Raji (cell line): ENCODE measurements at regions not wholly inside any gene's neighbourhood (a gene's known extent, or its start where the extent isn't known, plus 50 kb on each side); places are given as distances from the start of the nearest gene placed in this dataset.

Experiments
- POLR2A ChIP-seq: IDR thresholded peaks from 2 replicates; pipeline ENCODE4 v1.6.1; 2011; ENCODE audit warnings: low read depth, low read length, control low read depth; ENCODE audit not compliant: insufficient read depth

- TF ChIP-seq POLR2A = no peak
Observed at GRCh38 chr5:54717870-54718269, 200.3 kb downstream of the SNX18 start.

- TF ChIP-seq POLR2A = no peak
Observed at GRCh38 chr5:54717459-54717858, 199.9 kb downstream of the SNX18 start.

GRCh38 chr5:54713923-54714581 lies 196.5 kb downstream of the SNX18 start:
- no peak for TF ChIP-seq POLR2A

- TF ChIP-seq POLR2A = no peak
Observed at GRCh38 chr5:54709096-54709495, 191.5 kb downstream of the SNX18 start.

GRCh38 chr5:54707841-54708240 lies 190.3 kb downstream of the SNX18 start:
- no peak for TF ChIP-seq POLR2A

- no peak for TF ChIP-seq POLR2A
Observed at GRCh38 chr5:54705994-54706653, 188.6 kb downstream of the SNX18 start.

GRCh38 chr5:54704825-54705224 lies 187.3 kb downstream of the SNX18 start:
- no peak for TF ChIP-seq POLR2A

GRCh38 chr5:54704333-54704732 lies 186.8 kb downstream of the SNX18 start:
- TF ChIP-seq POLR2A = no peak

- TF ChIP-seq POLR2A = no peak
Observed at GRCh38 chr5:54703565-54704255, 186.2 kb downstream of the SNX18 start.

GRCh38 chr5:54703133-54703532 lies 185.6 kb downstream of the SNX18 start:
- TF ChIP-seq POLR2A = no peak

- no peak for TF ChIP-seq POLR2A
Observed at GRCh38 chr5:54702470-54702869, 184.9 kb downstream of the SNX18 start.

GRCh38 chr5:54700986-54701578 lies 183.5 kb downstream of the SNX18 start:
- no peak for TF ChIP-seq POLR2A

- TF ChIP-seq POLR2A = no peak
Observed at GRCh38 chr5:54696931-54697330, 179.4 kb downstream of the SNX18 start.

GRCh38 chr5:54696346-54696745 lies 178.8 kb downstream of the SNX18 start:
- TF ChIP-seq POLR2A = no peak

- no peak for TF ChIP-seq POLR2A
Observed at GRCh38 chr5:54695198-54695966, 177.8 kb downstream of the SNX18 start.
